LNCAP (cell line): ENCODE measurements at regions not wholly inside any gene's neighbourhood (a gene's known extent, or its start where the extent isn't known, plus 50 kb on each side); places are given as distances from the start of the nearest gene placed in this dataset.

Experiments used
- CTCF ChIP-seq: fragments of 450-650 bp; IDR thresholded peaks from 2 replicates; pipeline ENCODE4 v1.5.1; 2017; ENCODE audit warnings: mild to moderate bottlenecking

DNA sequence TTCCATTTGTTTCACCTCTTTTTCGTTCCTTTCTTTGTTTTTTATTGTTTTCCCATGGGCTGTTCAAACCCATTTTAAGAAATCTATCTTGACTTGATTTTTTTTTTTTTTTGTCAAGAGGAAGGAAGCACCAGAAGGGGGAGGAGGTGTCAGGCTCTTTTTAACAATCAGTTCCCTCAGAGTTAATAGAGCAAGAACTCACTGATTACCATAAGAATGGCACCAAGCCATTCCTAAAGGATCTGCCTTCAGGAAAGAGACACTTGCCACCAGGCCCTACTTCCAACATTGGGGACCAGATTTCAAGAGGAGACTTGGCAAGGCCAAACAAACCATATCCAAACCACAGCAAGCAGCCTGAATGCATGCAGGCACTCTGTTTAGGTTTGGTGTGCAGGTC lies 168.0 kb downstream of the OTOR start:
- TF ChIP-seq CTCF = no peak

DNA sequence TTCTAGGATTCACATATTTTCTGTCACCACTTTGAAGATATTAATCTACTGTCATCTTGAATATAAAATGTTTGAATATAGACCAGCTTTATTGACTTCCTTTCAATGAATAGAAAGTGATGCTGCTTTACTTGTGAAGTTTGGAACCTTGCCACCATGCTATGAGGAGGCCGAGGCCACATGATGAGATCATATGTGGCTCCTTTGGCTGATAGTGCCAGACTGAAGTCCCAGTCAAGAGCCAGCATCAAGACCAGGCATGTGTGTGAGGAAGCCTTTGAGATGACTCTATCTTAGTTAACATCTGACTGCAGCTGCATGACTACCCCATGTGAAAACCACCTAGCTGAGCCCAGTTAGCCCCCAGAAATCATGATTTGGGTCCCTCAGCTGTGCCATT lies 169.5 kb downstream of the OTOR start:
- TF ChIP-seq CTCF = no peak

DNA sequence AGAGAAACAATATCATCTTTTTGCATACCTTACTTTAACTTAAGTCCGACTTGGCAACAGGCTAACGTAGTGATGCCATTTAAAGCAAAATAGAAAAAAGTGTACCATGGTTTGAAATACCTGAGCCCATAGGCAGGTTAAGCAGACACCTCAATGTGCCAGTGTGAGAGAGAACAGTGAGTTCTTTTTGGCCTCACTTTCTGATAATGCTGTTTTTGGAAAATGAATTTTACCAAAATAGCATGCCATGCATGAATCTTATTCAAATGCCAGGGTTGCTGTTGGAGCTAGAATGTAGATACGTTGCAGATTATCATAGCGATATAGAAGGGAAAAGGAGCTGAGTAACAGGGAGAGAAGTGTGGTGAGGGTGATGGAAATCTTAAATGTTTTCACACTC lies 170.2 kb downstream of the OTOR start:
- no peak for TF ChIP-seq CTCF

- no peak for TF ChIP-seq CTCF
Measured at GRCh38 chr20:16919841-16920240, 171.7 kb downstream of the OTOR start.

DNA sequence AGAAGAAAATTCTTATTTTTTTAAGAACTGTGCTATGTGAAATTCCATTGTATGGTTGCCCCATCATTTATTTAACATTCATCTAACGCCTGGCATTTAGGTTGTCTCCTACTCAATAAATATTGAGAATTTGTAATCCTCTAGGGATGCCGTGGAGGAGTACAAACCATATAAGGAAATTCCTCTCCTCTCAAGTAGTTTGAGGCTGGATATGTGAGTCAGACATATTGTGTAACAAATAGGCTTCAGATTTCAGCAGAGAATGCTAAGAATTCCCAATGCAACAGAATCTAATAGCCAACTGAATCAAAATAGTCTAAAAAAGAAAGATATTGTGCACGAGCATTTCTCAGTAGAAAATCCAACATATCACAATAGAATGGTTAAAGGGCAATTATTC lies 174.7 kb downstream of the OTOR start:
- TF ChIP-seq CTCF = no peak

DNA sequence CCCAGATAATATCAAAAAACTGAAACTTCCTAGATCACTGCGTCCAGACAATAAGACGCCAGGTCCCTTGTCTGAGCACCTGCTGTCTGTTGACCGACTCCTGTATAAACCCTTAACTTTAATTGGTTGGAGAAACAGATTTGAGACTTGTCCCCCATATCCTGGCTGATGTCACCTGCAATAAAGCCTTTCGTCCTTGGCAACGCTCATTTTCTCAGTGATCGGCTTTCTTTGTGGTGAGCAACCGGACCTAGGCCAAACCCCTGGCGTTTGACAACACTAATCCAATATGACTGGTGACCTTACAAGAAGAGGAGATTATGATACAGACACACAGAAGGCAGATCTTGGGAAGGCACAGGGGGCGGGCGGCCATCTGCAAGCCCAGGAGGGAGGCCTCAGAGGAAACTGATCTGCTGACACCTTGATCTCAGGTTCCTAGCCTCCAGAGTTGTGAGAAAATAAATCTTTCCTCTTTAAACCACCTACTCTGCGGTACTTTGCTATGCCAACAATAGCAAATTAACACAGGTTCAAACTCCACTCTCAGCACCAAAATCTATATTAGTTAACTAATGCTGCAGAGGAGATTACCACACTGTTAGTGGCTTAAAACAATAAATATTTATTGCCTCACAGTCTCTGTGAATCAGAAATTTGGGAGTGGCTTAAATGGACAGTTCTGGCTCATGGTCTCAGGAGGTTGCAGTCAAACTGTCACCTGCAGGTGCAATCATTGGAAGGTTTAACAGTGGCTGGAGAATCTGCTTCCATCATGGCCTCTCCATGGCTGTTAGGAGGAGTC lies 178.7 kb downstream of the OTOR start:
- TF ChIP-seq CTCF = no peak

GRCh38 chr20:16929756-16930155 lies 181.6 kb downstream of the OTOR start:
- TF ChIP-seq CTCF = no peak

DNA sequence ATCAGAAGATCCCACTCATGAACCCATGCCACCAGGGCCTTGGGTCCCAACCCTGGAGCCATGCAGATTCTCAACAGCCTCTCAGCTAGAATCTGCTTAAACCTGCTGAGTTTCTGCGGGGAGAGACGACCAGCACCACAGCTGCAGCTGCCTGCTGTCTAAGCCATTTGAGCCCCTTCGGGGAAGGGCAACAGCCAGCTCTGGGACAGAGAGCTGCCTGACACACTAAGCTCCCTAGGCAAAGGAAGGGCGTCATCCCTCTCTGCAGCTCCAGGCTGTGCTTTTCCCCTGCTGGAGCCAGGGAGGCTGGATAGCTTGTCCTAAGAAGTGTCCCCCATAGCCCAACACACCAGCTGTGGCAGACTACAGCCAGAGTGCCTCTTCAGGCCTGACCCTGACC lies 182.5 kb downstream of the OTOR start:
- no peak for TF ChIP-seq CTCF
